NCI-H524 (cell line): ENCODE measurements at regions not wholly inside any gene's neighbourhood (a gene's known extent, or its start where the extent isn't known, plus 50 kb on each side); places are given as distances from the start of the nearest gene placed in this dataset.
A peak's percentile ranks its signal among the peaks of the same experiment; 100 is the strongest.

Experiments
- DNase-seq, 2 experiments: peaks; one replicate each; lab custom pipeline; 2025; lab: John Stamatoyannopoulos, UW

DNA sequence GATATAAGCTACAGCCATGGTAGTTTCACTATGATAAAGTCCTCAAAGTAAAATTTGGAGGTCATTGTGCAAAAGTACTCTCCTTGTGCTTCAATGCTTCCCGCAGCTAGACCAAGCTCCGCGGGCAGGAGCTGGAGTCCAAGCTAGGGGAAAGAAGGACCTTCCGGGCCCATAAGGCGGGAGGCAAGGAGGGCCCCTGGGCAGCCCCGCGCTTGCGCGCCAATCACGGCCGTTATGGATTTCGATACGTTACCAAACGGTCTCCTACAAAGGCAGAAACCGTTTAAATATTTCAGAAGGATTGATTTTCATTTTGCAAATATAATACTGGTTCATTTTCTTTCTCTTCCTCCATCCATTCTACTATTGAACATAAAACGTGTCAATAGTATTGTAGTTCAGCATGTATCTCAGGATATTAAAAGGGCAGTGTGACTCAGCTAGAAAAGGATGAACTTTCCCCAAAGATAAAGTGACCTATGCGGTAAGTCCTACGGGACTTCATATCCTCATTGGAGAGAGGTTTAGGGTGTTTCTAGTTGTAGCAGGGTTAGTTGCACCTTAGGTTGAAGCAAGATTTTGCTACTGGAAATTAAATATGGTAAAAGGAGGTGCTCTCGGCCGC is 128.0 kb downstream of the KIF20B start:
- no peak for DNase-seq

GRCh38 chr10:89829887-89830269 is 128.5 kb downstream of the KIF20B start:
- no peak for DNase-seq

- no peak for DNase-seq
These were observed 129.2 kb downstream of the KIF20B start for GRCh38 chr10:89830624-89831023.

DNA sequence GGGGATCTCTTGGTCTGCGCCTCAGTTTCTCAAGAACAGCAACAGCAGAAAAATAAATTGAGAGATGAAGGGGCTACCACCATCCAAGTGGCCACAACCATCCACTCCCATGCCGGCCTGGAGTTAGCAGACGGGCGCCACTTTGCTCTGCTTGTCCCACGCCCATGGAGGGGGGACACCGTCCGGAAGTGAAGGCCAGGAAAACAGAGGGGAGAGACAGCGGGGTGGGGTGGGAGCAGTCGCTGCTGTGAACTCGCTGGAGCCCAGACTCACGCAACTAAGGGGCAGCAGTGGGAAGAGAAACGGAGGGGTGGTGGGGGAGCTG is 135.4 kb downstream of the KIF20B start:
- no peak for DNase-seq

GRCh38 chr10:89837165-89838043 is 136.0 kb downstream of the KIF20B start:
- DNase-seq, result no peak

GRCh38 chr10:89838044-89838615 is 136.7 kb downstream of the KIF20B start:
- no peak for DNase-seq

GRCh38 chr10:89845541-89846280 is 144.3 kb downstream of the KIF20B start:
- DNase-seq, result no peak

- no peak for DNase-seq
These were observed 144.9 kb downstream of the KIF20B start for GRCh38 chr10:89846281-89846630.

GRCh38 chr10:89846786-89847185 is 145.4 kb downstream of the KIF20B start:
- DNase-seq, result no peak

- DNase-seq, result no peak
These were observed 151.5 kb downstream of the KIF20B start for GRCh38 chr10:89852872-89853271.

DNA sequence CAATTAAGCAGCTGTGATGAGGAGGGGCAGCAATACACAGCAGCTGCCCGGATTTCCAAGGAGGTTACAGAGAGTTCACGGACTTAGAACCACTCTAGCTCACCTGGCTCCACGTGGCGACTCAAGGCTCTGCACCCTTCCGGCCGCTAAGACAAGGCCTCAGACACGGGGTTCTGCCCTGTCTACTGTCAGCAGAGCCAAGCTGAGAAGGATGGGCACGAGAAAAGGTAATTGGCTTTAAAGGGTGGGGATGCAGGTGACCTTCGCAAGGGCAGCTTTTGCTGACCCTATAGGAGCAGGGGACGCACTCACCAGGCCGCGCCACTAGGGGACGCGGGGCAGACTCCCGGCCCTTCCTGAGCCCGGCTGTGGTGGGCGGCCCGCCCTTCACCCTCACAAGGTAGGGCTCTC is 152.4 kb downstream of the KIF20B start:
- DNase-seq, result peak; percentile 43 to 56

DNA sequence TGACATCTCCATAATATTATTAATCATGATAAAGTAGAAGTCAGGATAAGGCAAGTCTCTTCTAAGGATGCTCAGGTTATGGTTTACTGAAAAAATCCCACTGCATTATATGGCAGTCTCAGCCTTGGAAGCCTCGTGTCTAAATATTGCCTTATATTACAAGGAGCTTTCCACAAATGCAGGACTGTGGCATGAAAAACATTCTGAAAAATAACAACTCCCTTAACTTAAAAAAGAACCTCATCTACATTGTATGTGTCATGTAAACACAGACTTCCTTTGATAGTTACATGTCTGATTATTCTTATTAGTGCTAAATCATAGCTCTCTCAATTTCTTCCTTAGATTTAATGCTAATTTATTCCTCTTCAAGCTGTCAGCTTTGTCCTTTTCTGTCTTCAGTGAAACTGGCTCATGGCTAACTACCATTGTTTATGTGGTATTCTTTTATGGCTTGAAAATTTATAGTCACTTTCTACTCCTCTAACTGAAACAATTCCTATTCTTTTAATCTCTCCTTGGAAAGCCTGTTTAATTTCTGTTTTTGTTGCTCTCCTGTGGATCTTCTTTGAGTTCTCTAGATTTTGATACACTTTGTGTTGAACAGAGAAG is 156.1 kb downstream of the KIF20B start:
- no peak for DNase-seq

- no peak for DNase-seq
These were observed 159.8 kb downstream of the KIF20B start for GRCh38 chr10:89861199-89861573.

DNA sequence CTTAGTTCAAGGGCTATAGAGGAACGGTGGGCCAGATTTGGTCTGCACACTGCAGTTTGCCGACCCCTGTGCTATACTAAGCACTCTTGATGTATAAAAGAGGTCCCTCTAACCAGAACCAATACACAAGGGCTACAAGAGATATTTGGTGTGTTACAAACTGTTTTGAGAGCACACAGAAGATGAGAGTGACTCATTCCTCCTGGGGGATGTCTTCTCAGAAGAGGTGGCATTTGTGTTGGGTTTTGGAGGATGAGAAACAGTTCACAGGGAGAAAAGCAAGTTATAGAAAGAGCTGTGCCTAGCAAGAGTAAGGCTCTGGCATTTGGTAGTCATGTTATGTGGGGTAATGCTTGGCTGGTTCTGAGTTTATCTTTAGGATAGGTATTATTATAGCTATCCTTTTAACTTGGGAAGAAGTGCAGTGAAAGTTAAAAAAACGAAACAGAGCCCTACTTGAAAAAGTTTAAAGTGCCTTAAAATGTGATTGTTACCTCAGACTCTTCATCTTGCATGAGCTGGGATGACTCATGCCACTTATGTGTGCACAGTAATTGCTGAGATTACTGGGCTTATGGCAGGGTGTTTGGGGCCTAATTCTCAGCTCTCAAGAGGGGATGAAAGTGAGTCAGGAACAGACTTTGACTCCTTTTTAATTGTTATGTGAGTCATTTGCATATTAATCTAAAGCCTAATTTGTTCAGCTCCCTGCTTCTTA is 160.4 kb downstream of the KIF20B start:
- DNase-seq, result peak; percentile 37 to 76

DNA sequence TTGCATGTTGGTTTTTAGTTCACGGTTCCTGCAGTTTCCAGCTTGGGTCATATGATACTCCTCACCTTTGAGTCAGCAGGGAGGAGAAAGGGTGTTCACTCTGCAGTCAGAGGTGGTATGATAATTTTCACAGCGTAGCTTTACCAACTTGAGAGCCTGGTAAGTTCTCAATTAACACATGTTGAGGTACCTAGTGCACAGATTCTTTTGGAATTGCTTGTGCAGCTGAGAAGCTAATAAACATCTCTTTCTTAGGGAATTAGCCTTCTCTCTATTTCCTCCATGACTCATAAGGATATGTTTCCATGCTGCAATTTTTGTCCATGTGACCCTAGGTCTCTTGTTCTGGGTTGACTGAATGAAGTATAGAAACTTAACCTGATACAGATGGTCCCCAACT is 166.6 kb downstream of the KIF20B start:
- no peak for DNase-seq

DNA sequence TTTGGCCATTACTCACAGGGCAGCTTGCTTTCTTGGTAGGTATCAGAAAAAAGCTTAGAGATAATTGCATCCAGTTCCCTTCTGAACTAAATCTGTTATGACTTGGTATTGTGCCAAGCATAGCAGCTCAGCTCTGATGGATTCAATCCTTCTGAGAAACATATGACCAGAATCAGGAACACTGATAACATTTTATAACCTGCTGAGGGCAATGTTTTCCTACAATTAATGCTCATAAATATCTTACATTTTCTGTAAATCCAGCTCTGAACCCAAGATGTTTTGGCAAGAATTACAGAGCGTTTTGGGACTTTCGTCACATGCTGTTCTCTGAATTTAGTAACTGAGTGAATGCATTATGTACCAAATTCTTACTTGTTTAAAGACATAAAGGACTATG is 167.8 kb downstream of the KIF20B start:
- peak in 1 of 2 experiments; percentile 7 for DNase-seq

DNA sequence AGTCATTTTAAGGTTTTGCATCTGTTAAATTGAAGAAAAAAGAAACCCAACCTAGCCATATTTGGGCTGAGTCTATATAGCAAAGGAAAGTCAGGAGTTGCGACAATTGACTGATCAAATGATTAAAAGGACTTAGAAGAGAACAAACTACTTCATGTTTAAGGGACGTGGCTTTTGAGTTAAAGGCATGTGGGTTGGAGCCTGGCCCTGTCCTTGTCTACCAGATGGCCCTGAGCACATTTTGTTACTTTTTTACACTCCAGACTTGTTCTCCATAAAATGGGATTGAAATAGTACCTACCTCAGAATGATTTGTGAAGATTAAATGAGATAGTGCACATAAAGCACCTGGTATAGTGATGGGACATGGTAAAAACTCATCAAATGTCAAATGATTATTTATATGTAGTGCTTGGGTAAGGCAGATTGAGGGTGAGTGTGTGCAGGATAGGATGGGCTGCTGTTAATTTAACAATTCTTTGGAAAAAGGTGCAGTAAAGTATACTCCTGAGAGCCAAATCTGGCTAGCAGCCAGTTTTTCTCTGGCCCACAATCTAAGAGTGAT is 168.3 kb downstream of the KIF20B start:
- DNase-seq, result no peak

GRCh38 chr10:89870936-89871335 is 169.5 kb downstream of the KIF20B start:
- DNase-seq, result no peak

DNA sequence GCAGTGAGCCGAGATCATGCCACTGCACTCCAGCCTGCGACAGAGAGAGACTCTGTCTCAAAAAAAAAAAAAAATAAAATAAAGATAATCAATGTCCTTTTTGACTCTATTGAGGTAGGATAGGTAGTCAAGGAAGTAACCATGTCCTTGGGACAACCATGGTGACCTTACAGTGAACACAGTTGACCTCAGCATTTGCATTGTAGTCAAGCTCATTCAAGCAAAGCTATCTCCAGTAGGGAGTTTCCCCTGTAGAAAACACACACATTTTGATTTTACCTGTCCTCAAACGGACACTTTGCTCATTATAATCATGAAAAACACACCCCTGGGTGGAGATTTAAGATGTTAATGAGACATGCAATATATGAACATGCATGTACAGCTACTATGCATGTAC is 171.7 kb downstream of the KIF20B start:
- DNase-seq, result no peak

GRCh38 chr10:89875557-89875956 is 174.2 kb downstream of the KIF20B start:
- DNase-seq, result no peak

DNA sequence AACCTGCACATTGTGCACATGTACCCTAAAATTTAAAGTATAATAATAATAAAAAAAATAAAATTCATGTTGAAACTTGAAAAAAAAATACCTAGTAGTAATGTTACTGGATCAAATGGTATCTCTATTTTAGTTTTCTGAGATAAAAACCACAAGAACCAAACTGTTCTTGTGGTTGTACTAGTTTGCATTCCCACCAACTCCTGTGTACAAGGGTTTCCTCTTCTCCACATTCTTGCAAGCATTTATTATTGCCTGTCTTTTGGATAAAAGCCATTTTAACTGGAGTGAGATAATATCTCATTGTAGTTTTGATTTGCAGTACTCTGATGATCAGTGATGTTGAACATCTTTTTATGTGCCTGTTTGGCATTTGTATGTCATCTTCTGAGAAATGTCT is 177.7 kb downstream of the KIF20B start:
- DNase-seq, result no peak
